HCT116 (cell line): ENCODE measurements at regions not wholly inside any gene's neighbourhood (a gene's known extent, or its start where the extent isn't known, plus 50 kb on each side); places are given as distances from the start of the nearest gene placed in this dataset.

Experiments used
- ATAC-seq: fragments of 200-7000 bp; cut with Tn5 transposase; 2 replicates; pipeline ENCODE4 v1.9.1; 2020; ENCODE audit warnings: mild to moderate bottlenecking, moderate library complexity
- BruUV-seq: library from RNA; stranded (reverse); fragments of 400-500 nt; replicated peaks from 2 replicates; lab custom pipeline; 2021; lab: Mats Ljungman, UMichigan
- CTCF ChIA-PET: fragments of 300-600 bp; sonication (Branson Sonifier 250); formaldehyde crosslinking; loops from one replicate; lab custom pipeline; 2021; ENCODE audit warnings: antibody characterized with exemption; lab: Charles Lee
- POLR2A ChIA-PET: fragments of 300-600, 350-600 bp; sonication (Branson Sonifier 250); formaldehyde crosslinking; loops from one replicate; lab custom pipeline; 2021; ENCODE audit warnings: antibody characterized with exemption; lab: Charles Lee
- RAD21 ChIA-PET, 2 experiments: fragments of 300-600 bp; sonication (Branson Sonifier 250); formaldehyde crosslinking; loops; one replicate each; lab custom pipeline; 2023; ENCODE audit warnings: low total read pairs in 2 of 2; ENCODE audit not compliant: uncharacterized antibody in 2 of 2, unreplicated experiment in 2 of 2, low non-redundant PET in 1 of 2; lab: Charles Lee
- DNase-seq: peaks from one replicate; pipeline ENCODE4 v3.0.0-alpha.2; 2010; ENCODE audit warnings: low read depth, low spot score
- H2AFZ ChIP-seq: fragments of 200-600 bp; shearing (Covaris generic), sonication (generic); 2 replicates; pipeline ENCODE4 v1.6.1; 2017; ENCODE audit warnings: low read depth, mixed run types, mixed read lengths, antibody characterized with exemption, low read length; ENCODE audit not compliant: poor library complexity, severe bottlenecking
- H3K27ac ChIP-seq: 2 replicates; pipeline ENCODE4 v1.5.1; 2012; ENCODE audit warnings: low read depth, low read length
- H3K27me3 ChIP-seq: fragments of 200-600 bp; sonication (generic); 2 replicates; pipeline ENCODE4 v1.6.1; 2016; ENCODE audit warnings: mixed run types, low read length, mixed read lengths; ENCODE audit not compliant: insufficient read depth
- H3K36me3 ChIP-seq, 2 experiments: fragments of 200-500 bp in 1 of 2; fragments of 200-600 bp in 1 of 2; sonication (Bioruptor generic) in 1 of 2; sonication (generic) in 1 of 2; 2 replicates each; pipeline versions ENCODE4 v1.5.1 to v1.6.1; 2014 to 2016; ENCODE audit warnings: low read length in 2 of 2, inconsistent platforms in 1 of 2, mixed read lengths in 1 of 2, mixed run types in 1 of 2; ENCODE audit not compliant: insufficient read depth in 2 of 2, control insufficient read depth in 1 of 2
- H3K4me1 ChIP-seq, 2 experiments: fragments of 200-600 bp in 1 of 2; sonication (generic) in 1 of 2; 2 replicates each; pipeline versions ENCODE4 v1.5.1 to v1.6.1; 2012 to 2017; ENCODE audit warnings: low read length in 2 of 2, inconsistent platforms in 1 of 2, mild to moderate bottlenecking in 1 of 2, mixed read lengths in 1 of 2, mixed run types in 1 of 2, moderate library complexity in 1 of 2; ENCODE audit not compliant: insufficient read depth in 2 of 2, control insufficient read depth in 1 of 2
- H3K4me2 ChIP-seq: fragments of 200-600 bp; sonication (generic); 2 replicates; pipeline ENCODE4 v1.6.1; 2017; ENCODE audit warnings: mixed run types, low read length, mixed read lengths
- H3K4me3 ChIP-seq, 2 experiments: fragments of 200-600 bp in 1 of 2; sonication (generic) in 1 of 2; replicated peaks in 1 of 2; 2 replicates each; pipeline ENCODE4 v1.5.1; 2011 to 2016; ENCODE audit warnings: low read length in 2 of 2, control low read depth in 1 of 2, low read depth in 1 of 2, mild to moderate bottlenecking in 1 of 2, mixed read lengths in 1 of 2, mixed run types in 1 of 2
- H3K79me2 ChIP-seq: fragments of 200-600 bp; sonication (generic); 2 replicates; pipeline ENCODE4 v1.6.1; 2017; ENCODE audit warnings: mild to moderate bottlenecking, mixed run types, low read length, moderate library complexity, mixed read lengths; ENCODE audit not compliant: insufficient read depth
- H3K9ac ChIP-seq: fragments of 200-600 bp; sonication (generic); 2 replicates; pipeline ENCODE4 v1.6.1; 2016; ENCODE audit warnings: low read length, mixed read lengths
- H3K9me2 ChIP-seq: fragments of 200-600 bp; sonication (generic), shearing (Covaris generic); 2 replicates; pipeline ENCODE4 v1.6.1; 2017; ENCODE audit warnings: mixed run types, mild to moderate bottlenecking, moderate library complexity; ENCODE audit not compliant: insufficient read depth
- H3K9me3 ChIP-seq, 2 experiments: fragments of 200-500 bp in 1 of 2; fragments of 200-600 bp in 1 of 2; sonication (Bioruptor generic) in 1 of 2; sonication (generic) in 1 of 2; 2 replicates each; pipeline ENCODE4 v1.6.1; 2014 to 2017; ENCODE audit warnings: low read length in 2 of 2, mixed read lengths in 2 of 2, inconsistent platforms in 1 of 2, low read depth in 1 of 2, mild to moderate bottlenecking in 1 of 2, mixed run types in 1 of 2, moderate library complexity in 1 of 2; ENCODE audit not compliant: control insufficient read depth in 1 of 2, insufficient read depth in 1 of 2
- H4K20me1 ChIP-seq: fragments of 200-600 bp; sonication (generic), shearing (Covaris generic); 2 replicates; pipeline ENCODE4 v1.6.1; 2017; ENCODE audit warnings: mixed run types, mild to moderate bottlenecking, moderate library complexity; ENCODE audit not compliant: insufficient read depth
- FOSL1 ChIP-seq: IDR thresholded peaks from 2 replicates; pipeline ENCODE4 v1.6.1; 2012; ENCODE audit warnings: low read depth
- JUND ChIP-seq: IDR thresholded peaks from 2 replicates; pipeline ENCODE4 v1.6.1; 2012
- TCF7L2 ChIP-seq: IDR thresholded peaks from 2 replicates; pipeline ENCODE4 v1.7.0; 2011; ENCODE audit warnings: borderline replicate concordance, inconsistent platforms; ENCODE audit not compliant: insufficient read depth, insufficient read length; ENCODE audit errors: extremely low read depth
- YY1 ChIP-seq: IDR thresholded peaks from 2 replicates; pipeline ENCODE4 v1.6.1; 2011; ENCODE audit warnings: low read length, low read depth, moderate library complexity, mild to moderate bottlenecking; ENCODE audit not compliant: insufficient replicate concordance; ENCODE audit errors: extremely low read depth
- intact Hi-C: fragments of 100-400 bp; cut with micrococcal nuclease; formaldehyde crosslinking; loops from 2 replicates; pipeline ENCODE4 v1.10.0; 2022
- TF ChIP-seq, protein P1 (sequence below): IDR thresholded peaks from 2 replicates; pipeline ENCODE4 v1.6.1; 2012; ENCODE audit warnings: low read depth
- TF ChIP-seq, protein P2 (sequence below): IDR thresholded peaks from 2 replicates; pipeline ENCODE4 v1.6.1; 2011; ENCODE audit warnings: mild to moderate bottlenecking, low read length, moderate library complexity; ENCODE audit not compliant: insufficient replicate concordance; ENCODE audit errors: extremely low read depth

DNA sequence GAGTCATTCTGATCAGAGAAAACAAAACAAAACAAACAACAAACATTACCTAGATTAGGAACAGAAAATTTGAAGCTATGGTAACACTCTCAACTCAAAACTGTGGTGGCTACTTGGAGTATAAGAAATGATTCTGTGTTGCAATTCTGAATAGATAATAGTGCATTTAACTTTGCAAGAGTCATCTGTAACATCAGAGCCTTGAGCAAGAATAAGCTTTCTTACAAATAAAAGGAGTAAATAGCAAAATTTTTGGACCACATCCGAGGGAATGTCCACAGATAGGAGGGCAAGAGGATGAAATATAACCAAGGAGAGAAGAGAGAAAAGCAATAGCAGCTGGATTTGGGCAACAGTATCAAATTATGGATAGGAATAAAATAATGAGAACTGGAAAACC, 1090.6 kb downstream of the SLC6A15 start (continued):
- TF ChIP-seq YY1 = no peak
- TF ChIP-seq, protein P1, sequence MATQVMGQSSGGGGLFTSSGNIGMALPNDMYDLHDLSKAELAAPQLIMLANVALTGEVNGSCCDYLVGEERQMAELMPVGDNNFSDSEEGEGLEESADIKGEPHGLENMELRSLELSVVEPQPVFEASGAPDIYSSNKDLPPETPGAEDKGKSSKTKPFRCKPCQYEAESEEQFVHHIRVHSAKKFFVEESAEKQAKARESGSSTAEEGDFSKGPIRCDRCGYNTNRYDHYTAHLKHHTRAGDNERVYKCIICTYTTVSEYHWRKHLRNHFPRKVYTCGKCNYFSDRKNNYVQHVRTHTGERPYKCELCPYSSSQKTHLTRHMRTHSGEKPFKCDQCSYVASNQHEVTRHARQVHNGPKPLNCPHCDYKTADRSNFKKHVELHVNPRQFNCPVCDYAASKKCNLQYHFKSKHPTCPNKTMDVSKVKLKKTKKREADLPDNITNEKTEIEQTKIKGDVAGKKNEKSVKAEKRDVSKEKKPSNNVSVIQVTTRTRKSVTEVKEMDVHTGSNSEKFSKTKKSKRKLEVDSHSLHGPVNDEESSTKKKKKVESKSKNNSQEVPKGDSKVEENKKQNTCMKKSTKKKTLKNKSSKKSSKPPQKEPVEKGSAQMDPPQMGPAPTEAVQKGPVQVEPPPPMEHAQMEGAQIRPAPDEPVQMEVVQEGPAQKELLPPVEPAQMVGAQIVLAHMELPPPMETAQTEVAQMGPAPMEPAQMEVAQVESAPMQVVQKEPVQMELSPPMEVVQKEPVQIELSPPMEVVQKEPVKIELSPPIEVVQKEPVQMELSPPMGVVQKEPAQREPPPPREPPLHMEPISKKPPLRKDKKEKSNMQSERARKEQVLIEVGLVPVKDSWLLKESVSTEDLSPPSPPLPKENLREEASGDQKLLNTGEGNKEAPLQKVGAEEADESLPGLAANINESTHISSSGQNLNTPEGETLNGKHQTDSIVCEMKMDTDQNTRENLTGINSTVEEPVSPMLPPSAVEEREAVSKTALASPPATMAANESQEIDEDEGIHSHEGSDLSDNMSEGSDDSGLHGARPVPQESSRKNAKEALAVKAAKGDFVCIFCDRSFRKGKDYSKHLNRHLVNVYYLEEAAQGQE = no peak
- TF ChIP-seq, protein P2, sequence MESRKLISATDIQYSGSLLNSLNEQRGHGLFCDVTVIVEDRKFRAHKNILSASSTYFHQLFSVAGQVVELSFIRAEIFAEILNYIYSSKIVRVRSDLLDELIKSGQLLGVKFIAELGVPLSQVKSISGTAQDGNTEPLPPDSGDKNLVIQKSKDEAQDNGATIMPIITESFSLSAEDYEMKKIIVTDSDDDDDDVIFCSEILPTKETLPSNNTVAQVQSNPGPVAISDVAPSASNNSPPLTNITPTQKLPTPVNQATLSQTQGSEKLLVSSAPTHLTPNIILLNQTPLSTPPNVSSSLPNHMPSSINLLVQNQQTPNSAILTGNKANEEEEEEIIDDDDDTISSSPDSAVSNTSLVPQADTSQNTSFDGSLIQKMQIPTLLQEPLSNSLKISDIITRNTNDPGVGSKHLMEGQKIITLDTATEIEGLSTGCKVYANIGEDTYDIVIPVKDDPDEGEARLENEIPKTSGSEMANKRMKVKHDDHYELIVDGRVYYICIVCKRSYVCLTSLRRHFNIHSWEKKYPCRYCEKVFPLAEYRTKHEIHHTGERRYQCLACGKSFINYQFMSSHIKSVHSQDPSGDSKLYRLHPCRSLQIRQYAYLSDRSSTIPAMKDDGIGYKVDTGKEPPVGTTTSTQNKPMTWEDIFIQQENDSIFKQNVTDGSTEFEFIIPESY = no peak

DNA sequence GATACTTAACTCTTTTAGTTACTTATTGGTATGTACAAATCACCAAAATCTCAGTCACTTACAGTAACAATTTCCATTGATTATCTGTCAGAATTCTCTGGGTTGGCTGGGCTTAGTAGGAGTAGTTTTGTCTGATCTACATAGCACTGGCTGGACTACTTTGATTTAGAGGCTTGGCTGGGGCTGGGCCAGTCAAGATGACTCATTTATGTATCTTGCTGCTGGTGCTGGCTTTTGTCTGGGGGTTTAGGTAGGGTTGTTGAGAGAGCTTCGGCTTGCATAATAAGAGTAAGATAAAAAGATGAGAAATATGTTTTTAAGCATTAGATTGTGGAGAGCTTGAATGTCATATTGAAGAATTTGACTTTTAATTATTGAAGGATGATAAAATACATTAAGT, 1093.7 kb downstream of the SLC6A15 start:
- H3K9me3 ChIP-seq = no peaks in the 10 kb centered on the region
- H3K27me3 ChIP-seq = no peaks in the 10 kb centered on the region
- ChIA-PET POLR2A (no interaction called here), CTCF (no interaction called here), RAD21 (no interaction called here)
- H3K79me2 ChIP-seq = no peaks in the 10 kb centered on the region
- no TSS peak for BruUV-seq
- no peaks in the 10 kb centered on the region for H3K36me3 ChIP-seq
- no peak for DNase-seq
- H3K9me2 ChIP-seq = no peaks in the 10 kb centered on the region
- peaks cover 0 to 4% of the 10 kb centered on the region in 2 experiments; a peak in 1 of 4 replicates for H3K4me1 ChIP-seq
- peak overlapping the region; percentile 8 for H2AFZ ChIP-seq
- intact Hi-C loops = no loop called here
- TF ChIP-seq TCF7L2 = no peak
- TF ChIP-seq FOSL1 = 0 out of 2 replicates have a peak, but pooled peaks have one; percentile 17
- TF ChIP-seq JUND = peak; percentile 31; the same call in 1 of the 2 replicates
- no peak overlapping the region for H3K4me2 ChIP-seq
- ATAC-seq = peak; percentile 59
- no peak overlapping the region for H3K4me3 ChIP-seq
- no peak overlapping the region for H3K27ac ChIP-seq
- H3K9ac ChIP-seq = no peak overlapping the region
- H4K20me1 ChIP-seq = no peaks in the 10 kb centered on the region
